ENCODE measurements at regions not wholly inside any gene's neighbourhood (a gene's known extent, or its start where the extent isn't known, plus 50 kb on each side); places are given as distances from the start of the nearest gene placed in this dataset.
"Not testable (repeated sequence)": the region's sequence is repeated elsewhere in the genome, so short reads cannot be mapped to it uniquely, and the experiment has no call there.

DNA sequence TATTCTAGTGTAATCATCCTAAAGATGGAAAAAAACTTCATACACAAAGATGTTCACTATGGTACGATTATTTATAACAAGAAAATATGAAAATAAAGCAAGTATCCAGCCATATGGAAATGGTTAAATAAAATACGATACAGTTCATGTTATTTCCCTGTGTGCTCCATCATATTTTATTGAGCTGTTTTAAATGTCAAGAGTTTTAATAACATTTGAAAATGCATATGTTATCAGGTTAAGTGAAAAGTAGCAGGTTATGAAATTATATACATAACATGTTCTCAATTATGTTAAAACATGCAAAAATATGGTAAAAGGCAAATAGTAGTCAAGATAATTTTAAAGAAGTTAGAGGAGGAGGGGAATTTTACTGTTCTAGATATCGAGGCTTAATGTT, 192.0 kb downstream of the HNRNPD start:
- no peak for DNase-seq (ENCODE audit: low spot score)

DNA sequence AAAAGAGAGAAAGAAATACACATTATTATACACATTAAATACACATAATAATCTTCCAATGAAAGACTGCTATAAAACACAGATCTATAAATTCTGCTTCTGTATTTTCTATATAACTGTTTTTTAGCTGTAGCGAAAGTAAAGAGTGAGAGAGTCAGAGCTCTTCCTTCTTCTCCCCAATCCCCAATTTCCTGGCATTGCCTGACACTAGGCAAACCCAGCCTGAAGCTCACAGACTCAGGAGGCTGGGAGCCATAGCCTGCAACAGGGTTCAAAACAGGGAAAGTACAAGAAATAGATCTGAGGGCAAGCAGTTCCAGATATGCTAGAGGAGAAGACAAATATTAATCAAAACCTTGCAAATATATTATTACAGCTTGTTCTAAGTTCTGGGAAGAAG, 201.6 kb downstream of the HNRNPD start:
- no peak for DNase-seq (ENCODE audit: low spot score)

DNA sequence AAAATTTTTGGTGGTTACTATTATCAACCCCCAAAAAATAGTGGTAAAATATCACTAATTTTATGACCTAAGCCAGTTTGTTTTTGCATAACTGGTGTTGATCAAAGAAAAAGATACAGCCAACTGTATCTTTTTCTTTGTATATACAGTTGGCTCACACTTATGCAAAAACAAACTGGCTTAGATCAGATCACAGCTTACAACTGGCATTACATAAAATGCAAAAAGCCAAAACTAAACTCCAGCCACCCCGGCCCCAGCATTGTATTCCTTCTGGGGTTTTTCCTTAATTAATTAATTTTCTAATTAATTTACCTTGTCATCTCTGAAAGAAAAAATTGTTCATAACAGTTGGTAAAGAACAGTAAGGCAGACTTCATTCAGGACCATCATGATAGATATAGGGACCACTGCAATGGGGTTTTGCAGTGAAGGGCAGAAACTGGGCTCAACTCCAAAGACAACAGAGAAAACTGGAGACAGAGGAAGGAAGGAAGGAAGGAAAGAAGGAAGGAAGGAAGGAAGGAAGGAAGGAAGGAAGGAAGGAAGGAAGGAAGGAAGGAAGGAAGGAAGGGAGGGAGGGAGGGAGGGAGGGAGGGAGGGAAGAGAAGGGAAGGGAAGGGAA, 202.1 kb downstream of the HNRNPD start:
- DNase-seq (ENCODE audit: low spot score): no peak

DNA sequence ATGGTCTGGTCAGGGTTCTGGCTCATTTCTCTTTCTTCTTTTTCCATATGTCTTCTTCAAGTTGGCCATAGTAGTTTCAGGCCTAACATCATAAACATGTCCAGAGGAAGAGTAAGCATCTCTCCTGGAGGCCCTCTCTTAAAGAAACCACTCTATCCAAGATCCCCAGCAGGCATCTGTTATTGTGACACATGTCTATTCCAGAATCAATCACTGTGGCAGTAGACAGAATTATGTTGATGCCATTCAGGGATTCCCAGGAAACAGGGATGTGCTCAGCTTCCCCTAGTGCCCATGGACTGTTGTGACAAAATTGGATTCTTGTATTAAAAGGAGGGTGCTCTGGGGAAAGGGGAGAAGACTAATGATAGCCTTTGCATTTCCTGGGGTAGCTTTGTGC, 224.0 kb downstream of the HNRNPD start:
- DNase-seq (ENCODE audit: low spot score): no peak

DNA sequence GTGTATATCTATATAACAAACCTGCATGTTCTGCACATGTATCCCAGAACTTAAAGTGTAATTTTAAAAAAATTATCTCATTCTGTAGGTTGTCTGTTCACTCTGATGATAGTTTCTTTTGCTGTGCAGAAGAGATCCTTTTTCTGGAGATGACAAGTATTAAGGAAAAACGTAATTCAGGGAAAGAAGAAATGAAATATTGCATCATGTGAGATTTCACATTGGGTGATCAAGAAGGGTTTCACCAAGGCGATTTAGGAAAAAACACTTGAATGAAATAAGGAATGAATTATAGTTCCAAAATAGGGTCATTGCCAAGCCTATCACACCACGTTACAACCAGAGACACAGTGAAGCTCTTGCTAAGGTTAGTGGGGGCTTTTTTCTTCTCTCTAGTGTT, 227.9 kb downstream of the HNRNPD start:
- no peak for DNase-seq (ENCODE audit: low spot score)

DNA sequence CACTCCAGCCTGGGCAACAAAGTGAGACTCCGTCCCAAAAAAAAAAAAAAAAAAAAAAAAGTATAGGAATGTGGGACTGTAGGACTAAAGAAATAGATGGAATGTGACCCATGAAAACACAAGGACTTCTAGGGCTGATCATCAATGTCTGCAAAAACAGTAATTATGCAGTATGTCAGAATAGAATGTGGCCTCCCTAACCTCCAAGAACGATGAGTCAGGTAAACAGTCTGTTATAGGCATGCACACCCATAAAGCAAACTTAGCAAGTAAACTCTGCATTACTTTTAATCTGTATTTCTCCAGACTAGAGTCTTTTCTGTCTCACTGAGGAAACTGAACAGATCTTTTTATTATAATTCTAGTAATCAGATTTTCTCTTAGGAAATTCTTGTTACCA, 233.4 kb downstream of the HNRNPD start:
- DNase-seq (ENCODE audit: low spot score): no peak

DNA sequence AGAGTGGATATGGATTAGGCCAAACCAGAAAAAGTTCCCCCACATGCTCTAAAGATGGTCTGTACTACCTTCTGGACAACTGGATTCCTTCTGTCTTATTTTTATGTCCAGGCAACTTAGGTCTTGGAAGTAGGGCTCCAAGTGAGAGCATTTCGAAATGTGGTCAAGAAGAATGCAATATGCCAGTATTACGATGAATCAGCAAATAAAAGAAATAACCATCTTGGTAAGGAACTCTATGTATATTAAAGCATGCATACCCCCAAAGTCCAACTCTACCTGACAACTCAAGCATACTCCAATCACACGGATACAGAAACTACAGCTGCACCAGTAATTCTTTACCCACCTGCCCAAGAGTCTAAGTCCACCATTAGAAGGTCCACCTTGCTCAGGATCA, 234.5 kb downstream of the HNRNPD start:
- no peak for DNase-seq (ENCODE audit: low spot score)

DNA sequence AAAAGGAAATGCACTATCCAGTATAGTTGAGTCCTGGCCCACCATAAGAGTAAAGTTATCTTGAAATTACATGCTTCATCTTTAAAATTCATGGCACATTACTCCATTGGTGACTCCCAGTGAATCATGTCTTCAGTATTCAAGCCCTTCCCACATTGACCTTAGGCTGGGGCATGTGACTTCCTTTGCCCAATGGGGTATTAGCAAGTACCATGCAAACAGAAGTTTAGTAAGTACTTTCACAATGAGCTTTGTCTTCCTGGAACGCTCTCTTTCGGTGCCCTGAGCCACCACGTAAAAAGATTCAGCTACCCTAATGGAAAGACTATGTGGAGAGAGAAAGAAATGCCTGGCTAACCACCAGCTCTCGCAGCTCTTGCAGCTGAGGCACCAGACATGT, 235.4 kb downstream of the HNRNPD start:
- no peak for DNase-seq (ENCODE audit: low spot score)

DNA sequence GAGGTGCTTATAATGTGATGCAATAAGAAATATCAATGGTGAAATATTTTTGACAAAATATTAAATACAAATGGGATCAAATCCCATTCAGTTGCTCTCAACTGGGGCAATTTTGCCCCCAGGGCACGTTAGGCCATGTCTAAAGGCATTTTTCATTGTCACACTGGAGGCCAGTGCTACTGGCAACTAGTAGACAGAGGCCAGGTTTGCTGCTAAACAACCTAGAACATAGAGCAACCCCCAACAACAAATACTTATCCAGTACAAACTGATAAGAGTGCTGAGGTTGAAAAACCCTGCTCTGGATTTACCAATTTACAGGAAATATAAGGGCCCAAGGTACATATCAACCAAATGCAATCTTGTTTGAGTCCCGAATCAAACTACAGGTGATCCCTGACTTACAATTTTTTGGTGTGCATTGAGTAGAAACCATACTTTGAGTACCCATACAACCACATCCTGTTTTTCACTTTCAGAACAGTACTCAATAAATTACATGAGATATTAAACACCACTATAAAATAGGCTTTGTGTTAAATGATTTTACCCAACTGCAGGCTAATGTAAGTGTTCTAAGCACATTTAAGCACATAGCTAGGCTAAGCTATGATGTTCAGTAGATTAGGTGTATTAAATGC, 237.5 kb downstream of the HNRNPD start:
- DNase-seq (ENCODE audit: low spot score): no peak

DNA sequence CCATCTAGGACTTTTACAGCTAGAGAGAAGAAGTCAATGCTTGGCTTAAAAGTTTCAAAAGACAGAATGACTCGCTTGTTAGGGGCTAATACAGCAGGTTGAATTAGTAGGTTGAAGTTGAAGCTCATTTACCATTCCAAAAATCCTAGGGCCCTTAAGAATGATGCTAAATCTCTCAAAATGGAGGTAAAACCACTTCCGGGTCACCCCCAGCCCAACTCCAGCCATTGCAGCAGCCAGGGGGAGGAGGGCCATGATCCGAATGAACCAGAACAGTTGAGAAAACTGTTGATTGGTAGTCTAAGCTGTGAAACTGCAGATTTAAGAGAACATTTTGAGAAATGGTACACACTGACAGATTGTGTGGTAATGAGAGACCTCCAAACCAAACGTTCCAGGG, 245.4 kb downstream of the HNRNPD start:
- DNase-seq (ENCODE audit: low spot score): no peak

DNA sequence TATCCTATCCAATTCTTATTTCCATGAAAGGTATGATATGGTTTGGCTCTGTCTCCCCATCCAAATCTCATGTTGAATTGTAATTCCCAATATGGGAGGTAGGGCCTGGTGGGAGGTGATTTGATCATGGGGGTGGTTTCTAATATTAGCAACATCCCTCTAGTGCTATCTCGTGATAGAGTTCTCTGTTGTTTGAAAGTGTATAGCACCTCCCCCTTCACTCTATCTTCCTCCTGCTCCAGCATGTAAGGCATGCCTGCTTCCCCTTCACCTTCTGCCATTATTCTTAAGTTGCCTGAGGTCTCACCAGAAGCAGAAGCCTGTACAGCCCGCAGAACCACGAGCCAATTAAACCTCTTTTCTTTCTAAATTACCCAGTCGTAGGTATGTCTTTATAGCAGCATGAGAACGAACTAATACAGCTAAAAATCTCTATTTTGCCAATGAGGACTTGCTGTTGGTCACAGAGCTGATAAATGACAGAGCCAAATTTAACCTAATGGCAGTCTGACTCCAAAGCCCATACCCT, 247.2 kb downstream of the HNRNPD start:
- DNase-seq (ENCODE audit: low spot score): no peak

DNA sequence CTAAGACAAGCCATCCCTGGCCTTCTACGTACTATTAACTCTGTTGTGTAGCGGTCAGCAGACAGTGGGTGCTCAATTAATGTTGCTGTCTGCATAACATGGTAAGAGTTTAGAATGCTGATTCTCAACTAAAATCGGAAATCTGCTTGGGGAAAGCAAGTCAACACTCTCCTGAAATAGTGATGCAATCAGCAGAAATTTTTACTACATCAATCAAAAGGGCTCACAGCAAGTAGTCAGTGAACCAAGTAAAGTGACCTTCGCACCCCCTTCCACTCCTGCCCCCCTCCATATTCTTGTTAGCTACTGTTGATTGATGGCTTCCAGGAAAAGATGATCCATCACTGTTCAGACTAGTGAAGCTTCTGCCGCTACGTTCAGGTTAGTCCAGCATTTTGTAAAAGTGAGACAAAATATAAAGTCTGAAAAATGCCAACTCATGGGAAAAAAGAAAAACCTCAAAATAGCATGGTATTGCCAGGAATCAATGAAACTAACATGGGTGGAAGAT, 247.9 kb downstream of the HNRNPD start:
- no peak for DNase-seq (ENCODE audit: low spot score)

DNA sequence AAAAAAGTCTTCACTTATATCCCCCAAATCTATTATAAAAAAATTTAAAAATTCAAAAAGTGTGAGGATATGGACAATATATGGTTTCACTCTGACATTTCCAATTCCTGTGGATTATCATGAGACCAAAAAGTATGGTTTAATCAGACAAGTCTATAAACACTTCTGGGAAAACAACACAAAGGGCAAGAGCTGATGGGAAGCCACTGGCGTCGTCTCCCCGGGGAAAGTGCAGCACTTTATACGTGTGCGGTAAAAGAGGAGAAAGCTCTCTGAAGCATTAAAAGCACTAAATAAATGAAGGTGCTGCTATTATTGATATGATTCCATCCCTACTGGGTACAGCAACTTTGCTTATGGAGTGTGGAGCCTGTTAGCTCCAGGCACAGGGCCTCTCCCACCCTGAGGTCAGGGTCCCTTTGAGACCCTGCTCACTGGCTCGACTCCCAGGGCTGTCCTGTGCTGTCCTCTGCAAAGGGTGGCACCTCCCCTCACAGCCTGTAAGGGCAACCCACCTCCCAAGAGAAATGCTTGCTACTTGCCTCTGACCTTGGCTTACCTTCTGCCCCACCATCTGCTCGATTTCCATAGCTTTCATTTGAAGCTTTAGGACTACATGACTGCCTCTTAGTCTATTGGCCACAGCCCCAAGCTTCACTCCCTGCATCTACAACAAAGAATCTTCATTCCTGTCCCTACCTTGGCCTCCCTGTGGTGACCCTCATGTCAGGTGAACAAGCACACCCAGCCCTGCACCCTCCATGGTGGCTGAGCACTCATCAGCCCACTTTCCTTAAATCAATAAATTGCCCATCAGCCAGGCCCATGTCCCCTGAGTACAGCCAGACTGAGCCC, 248.6 kb downstream of the HNRNPD start:
- DNase-seq (ENCODE audit: low spot score): no peak

DNA sequence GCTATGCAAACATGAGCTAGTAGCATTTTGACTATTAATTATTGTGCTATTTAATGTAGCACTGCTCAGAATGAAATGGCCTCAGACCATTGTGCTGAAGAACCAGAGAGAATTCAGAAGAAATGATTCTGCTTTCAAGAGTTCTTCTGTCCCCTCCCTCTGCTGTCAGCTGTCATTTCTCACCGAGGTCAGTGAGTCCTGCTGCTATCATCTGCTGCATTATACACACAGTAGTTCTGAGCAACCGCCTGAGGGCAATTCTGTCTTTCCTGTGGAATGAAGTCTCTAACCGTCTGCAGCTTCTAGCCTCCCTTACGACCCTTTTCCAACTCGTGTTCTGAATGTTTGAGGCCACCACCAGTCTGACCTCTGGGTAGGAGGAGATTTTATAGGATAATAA, 249.4 kb downstream of the HNRNPD start:
- DNase-seq (ENCODE audit: low spot score): no peak

DNA sequence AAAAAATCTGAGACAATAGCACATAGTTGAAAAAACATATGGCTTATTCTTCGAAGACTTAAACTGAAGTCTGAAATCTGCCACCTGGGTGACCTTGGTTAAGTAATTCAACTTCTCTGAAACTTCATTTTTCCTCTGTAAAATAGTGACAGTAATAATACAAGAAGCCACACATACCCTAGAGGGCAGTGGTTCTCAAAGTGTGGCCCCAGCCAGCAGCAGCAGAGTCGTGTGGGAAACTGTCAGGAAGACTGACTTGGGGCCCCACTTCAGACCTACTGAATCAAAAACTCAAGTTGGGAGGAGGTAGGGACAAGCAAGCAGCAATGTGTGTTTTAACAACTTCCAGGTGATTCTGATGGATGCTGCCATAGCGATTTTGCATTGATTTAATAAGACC, 249.9 kb downstream of the HNRNPD start:
- DNase-seq (ENCODE audit: low spot score): no peak

DNA sequence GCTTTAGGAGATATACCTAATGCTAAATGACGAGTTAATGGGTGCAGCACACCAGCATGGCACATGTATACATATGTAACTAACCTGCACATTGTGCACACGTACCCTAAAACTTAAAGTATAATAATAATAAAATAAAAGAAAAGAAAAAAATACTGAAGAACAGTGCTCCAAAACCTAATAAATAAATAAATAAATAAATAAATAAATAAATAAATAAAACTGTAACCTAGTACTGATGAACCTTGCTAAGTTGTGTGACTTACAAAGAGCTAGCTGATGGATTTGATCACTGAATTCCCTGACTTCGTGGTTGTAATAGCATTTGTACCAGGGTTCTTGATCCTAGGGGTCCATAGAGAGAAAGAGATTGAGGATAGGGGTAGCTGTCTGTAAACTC, 258.6 kb downstream of the HNRNPD start:
- not testable (repeated sequence) for DNase-seq (ENCODE audit: low spot score)

DNA sequence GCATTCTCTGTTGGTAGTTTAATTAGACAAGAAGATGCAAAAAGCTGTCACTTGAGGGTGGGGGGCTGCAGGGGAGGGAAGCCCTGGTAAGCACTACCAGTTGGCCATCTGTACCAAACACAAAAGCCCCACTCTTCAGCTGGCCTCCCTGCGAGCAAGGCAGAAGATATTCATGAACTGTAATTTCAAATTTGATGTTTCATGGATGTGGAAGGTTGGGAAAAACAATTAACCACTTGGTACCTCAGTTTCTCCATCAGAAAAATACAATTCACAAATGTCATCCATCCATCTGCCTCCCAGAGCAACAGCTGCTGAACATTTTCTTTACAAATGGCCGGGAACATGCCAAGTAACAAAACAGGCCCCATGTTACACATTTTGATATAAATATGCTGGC, 265.3 kb downstream of the HNRNPD start:
- DNase-seq (ENCODE audit: low spot score): no peak

DNA sequence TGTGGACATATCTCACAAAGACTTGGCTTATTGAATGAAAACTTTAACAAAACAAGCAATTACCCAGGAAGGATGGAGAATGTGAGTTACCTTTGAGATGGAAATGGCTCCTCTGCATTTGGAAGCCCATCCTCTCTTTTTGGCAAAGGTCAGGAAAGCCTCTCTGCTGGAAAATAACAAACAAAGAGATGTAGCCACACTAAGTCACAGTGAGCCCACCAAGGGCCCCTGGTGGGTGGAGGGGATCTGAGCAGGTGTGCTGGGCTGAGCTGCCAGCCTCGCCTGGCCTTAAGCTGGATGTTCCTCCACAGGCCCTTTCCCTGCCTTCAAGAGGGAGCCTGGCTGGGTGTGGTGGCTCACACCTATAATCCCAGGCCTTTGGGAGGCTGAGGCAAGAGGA, 269.2 kb downstream of the HNRNPD start:
- no peak for DNase-seq (ENCODE audit: low spot score)

DNA sequence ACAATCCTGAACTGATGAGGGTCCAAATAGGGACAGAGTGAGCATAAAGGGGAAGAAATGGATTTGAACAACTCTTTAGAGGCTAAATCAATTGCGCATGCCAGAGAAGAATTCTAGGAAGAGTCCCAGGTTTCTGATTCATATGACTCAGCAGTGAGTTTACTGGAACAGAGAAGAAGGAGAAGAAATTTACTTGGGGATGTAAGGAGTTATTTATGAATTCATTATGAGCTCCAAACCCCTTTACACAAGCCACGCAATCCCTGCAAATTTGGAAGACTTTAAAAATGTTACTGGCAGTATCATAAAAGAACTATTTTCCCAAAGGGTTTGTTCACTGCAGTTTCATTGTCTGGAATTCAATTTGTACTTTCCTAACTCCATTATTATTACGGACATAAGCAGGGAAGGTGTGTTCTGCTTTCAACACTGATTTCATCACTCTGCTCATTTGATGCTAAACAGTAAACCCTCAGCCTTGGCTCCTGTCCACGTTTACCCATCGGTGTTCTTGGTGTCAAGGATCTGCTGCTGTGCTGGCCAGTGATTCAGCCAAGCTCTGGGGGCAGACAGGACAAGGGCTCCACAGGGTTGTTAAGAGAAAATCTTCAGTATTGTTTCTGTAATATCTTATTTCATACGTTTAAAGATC, 273.7 kb downstream of the HNRNPD start:
- DNase-seq (ENCODE audit: low spot score): no peak

DNA sequence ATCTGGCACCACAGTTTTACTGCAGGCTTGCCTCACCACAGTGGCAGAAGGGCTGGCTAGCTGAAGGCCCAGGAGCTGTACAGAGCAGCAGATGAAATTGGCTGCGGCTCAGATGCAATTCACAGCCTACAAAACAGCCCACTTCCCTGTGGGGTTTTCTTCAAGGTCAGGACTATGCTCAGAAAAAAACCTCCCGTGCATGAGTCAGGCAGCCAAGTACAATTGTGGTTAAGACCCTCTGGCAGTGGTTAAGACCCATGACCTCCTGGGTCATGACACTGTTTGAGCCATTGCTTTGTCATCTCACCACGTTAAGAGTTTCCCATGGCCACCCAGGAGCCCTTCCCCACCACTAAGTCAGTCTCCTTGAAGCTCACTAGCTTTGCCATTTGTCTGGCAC, 276.3 kb downstream of the HNRNPD start:
- DNase-seq (ENCODE audit: low spot score): no peak

DNA sequence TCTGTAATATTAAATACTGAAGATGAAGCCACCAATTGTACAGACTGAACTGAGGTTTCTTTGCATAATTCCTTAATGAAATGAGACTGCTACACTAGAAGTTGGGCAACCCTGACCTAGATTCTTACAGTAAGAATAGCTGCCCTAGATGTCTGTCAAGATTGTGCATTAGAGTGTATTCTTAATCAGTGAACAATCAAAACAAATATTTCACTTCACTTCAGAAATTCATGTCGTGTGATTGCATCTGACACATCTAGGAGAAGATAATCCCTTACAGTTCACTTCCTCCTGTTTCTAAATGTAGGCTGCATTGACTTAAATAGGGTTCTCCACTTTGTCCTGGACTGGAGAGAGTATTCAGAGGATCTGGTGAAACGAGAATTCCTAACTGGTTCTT, 283.1 kb downstream of the HNRNPD start:
- DNase-seq (ENCODE audit: low spot score): no peak

DNA sequence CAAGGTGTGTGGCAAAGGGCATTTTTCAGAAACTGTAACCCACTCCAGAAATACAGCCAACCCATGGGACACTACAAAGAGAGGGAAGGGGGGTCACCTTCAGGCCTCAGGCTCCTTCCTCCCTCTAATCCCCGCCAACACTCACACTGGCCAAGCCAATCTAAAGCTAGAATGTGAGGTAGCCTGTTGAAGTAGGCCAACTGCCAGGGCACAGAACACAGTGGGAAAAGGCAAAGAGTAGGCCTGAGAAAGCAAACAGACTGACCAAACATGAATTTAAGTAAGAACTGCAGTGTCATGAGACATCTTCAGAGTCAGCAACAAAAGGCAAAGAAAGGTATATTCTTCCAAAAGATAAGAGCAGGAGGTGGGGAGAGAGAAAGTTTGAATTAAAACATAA, 289.0 kb downstream of the HNRNPD start:
- DNase-seq (ENCODE audit: low spot score): no peak
